NCI-H526 (cell line): ENCODE measurements at regions not wholly inside any gene's neighbourhood (a gene's known extent, or its start where the extent isn't known, plus 50 kb on each side); places are given as distances from the start of the nearest gene placed in this dataset.
"Not testable (repeated sequence)": the region's sequence is repeated elsewhere in the genome, so short reads cannot be mapped to it uniquely, and the experiment has no call there.

Experiments used
- DNase-seq, 2 experiments: peaks; one replicate each; lab custom pipeline; 2025; lab: John Stamatoyannopoulos, UW

- not testable (repeated sequence) for DNase-seq
These were observed 71.9 kb upstream of the KCNAB1 start for GRCh38 chr3:156048483-156048882.

DNA sequence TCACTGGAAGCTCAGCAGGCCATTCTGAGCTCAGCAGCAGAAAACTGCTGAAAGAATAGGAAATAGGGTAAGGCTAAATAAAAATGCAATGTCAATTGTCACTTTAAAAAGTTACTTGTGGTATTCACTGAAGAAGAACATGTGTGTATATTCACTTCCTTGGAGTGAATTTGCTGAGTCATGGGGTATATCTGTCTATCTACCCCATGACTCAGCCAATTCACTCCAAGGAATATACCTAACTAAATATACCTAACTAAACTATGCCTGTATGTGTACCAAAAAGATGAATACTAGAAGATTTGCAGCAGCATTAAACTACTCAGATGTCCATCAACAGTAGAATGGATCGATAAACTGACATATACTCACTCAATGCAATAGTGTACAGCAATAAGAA, 69.5 kb upstream of the KCNAB1 start:
- no peak for DNase-seq

GRCh38 chr3:156051651-156052050, 68.7 kb upstream of the KCNAB1 start:
- no peak for DNase-seq

DNA sequence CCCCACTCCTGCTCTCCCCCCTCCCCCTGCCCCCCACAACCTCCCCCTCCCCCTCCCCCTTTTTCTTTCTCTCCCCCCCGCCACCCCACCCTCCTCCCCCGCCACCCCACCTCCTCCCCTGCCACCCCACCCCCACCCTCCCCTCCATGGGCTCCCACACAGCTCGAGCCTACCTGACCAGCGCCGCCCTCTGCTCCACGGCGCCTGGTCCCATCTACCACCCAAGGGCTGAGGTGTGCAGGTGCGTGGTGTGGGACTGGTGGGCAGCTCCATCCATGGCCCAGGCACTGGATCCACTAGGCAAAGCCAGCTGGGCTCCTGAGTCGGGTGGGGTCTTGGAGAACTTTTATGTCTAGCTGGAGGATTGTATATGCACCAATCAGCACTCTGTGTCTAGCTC, 68.3 kb upstream of the KCNAB1 start:
- no peak for DNase-seq

DNA sequence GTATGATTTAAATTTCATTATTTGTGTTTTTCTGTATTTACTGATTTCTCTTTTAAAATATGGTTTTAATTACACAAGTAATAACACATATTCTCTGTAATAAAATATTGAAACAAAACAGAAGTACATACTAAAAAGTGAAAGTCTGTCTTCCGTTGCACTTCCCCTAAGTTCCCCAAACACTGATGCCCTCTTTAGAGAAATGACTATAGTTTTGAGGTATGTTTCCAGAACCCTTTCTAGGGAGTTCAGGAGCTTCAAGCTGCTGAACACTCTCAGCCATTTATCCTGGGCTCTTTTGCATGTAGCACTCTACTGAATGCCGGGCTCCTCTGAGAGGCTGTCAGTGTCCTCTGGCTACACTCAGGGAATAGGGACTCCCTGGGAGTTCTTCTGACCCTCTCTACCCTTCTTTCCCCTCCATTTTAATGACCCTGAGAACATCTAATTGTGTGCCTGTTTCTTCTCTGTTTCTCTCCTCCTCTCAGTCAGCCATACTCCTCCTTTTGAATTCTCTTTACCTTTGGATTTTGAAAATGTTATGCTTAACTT, 60.4 kb upstream of the KCNAB1 start:
- DNase-seq: peak in 1 of 2 experiments; percentile 65

DNA sequence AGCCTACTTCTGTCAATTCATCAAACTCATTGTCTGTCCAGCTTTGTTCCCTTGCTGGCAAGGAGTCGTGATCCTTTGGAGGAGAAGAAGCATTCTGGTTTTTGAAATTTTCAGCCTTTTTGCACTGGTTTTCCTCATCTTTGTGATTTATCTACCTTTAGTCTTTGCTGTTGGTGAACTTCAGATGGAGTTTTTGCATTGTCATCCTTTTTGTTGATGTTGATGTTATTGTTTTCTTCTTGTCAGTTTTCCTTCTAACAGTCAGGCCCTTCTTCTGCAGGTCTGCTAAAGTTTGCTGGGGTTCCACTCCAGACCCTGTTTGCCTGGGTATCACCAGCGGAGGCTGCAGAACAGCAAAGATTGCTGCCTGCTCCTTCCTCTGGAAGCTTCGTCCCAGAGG, 52.2 kb upstream of the KCNAB1 start:
- DNase-seq: not testable (repeated sequence)

DNA sequence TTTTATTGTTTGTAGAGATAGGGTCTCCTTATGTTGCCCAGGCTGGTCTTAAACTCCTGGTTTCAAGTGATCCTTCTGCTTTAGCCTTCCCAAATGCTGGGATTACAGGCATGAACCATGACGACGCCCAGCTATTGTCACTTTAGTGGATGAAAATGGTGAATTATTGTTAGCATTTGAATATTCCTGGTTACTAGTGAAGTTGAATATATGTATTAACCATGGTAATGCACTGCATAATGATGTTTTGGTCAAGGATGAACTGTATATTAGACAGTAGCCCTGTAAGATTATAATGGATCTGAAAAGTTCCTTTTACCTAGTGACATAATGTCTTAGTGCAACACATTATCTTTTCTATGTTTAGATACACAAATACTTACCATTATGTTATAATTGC, 50.4 kb upstream of the KCNAB1 start:
- DNase-seq: no peak
